GM12873 (cell line): ENCODE measurements at regions not wholly inside any gene's neighbourhood (a gene's known extent, or its start where the extent isn't known, plus 50 kb on each side); places are given as distances from the start of the nearest gene placed in this dataset.

ENCODE experiments used
- CTCF ChIP-seq: IDR thresholded peaks from 2 replicates; pipeline ENCODE4 v1.5.1; 2012; ENCODE audit warnings: low read depth, mild to moderate bottlenecking, moderate library complexity, low read length, control low read depth; ENCODE audit not compliant: insufficient read depth; ENCODE audit errors: missing control alignments

- TF ChIP-seq CTCF: no peak
Observed at GRCh38 chr6:14031516-14031915, 86.1 kb upstream of the CD83 start.

- TF ChIP-seq CTCF: no peak
Observed at GRCh38 chr6:14035071-14035847, 82.3 kb upstream of the CD83 start.

GRCh38 chr6:14035874-14036273 lies 81.7 kb upstream of the CD83 start:
- TF ChIP-seq CTCF: no peak

- TF ChIP-seq CTCF: no peak
Observed at GRCh38 chr6:14036911-14037310, 80.7 kb upstream of the CD83 start.

- no peak for TF ChIP-seq CTCF
Observed at GRCh38 chr6:14037402-14038277, 79.9 kb upstream of the CD83 start.

GRCh38 chr6:14038467-14039437 lies 78.8 kb upstream of the CD83 start:
- TF ChIP-seq CTCF: no peak
